HG02938 (cell line): ENCODE measurements at regions not wholly inside any gene's neighbourhood (a gene's known extent, or its start where the extent isn't known, plus 50 kb on each side); places are given as distances from the start of the nearest gene placed in this dataset.

ENCODE experiments used
- ATAC-seq: cut with Tn5 transposase; IDR thresholded peaks from one replicate; pipeline ENCODE4 v1.9.1; 2021; ENCODE audit warnings: mild to moderate bottlenecking, moderate library complexity; ENCODE audit not compliant: unreplicated experiment

- no peak for ATAC-seq
These were observed 68.3 kb upstream of the PRPS1 start for GRCh38 chrX:107560041-107560440.

- no peak for ATAC-seq
These were observed 67.3 kb upstream of the PRPS1 start for GRCh38 chrX:107560980-107561379.

DNA sequence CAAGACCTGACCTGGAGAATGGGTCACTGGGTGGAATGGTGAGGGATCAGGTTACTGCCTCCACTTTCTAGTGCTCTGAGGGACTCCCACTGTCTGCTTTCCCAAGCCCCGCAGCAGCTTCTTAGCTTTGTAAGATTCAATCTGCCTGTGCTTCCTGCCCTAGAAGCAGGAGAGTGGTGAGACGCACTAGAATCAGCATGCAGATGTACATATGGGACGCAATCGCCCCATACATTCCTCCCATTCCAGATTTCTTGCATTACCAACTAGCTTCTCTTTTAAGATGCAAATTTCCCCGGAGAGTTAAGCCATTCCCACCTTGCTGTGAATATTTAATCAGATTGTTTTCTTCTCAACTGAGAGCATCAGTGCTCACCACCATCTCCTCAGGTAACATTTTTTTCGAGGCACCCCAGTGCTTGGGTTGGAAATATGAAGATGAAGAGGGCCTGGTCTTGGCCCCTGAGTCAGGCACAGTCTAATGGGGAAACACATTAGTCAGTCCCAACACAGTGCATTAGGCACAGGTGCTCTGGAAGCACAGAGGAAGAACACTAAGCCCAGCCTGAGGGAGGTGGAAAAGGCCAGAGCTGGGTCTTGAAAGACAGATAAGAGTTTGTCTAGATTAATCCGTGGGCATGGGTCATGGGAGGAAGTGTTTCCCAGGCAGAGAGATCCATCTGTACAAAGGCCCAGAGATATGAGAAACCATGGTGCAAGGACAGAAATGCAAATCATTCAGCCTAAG lies 66.7 kb upstream of the PRPS1 start:
- no peak for ATAC-seq

GRCh38 chrX:107562482-107562881 lies 65.8 kb upstream of the PRPS1 start:
- ATAC-seq, result no peak

- no peak for ATAC-seq
These were observed 64.5 kb upstream of the PRPS1 start for GRCh38 chrX:107563824-107564223.

DNA sequence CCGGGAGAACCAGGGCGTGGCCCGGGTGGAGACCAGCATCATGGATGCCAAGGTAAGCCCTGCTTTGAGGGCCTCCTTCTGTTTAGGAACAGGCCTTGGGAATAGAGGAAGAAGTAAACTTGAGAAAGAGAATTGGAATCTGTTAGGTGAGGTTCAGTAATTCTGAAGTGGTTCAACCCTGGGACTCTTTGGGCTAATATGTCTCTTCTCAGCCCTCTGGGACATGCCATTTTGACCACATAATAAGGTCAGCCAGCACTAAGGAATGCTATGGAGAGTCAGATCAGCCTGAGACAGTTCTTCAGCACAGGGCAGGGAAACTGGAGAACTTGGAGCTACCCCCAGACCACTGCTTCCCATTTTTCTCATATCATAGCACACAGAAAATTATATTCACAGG lies 63.3 kb upstream of the PRPS1 start:
- ATAC-seq, result no peak

DNA sequence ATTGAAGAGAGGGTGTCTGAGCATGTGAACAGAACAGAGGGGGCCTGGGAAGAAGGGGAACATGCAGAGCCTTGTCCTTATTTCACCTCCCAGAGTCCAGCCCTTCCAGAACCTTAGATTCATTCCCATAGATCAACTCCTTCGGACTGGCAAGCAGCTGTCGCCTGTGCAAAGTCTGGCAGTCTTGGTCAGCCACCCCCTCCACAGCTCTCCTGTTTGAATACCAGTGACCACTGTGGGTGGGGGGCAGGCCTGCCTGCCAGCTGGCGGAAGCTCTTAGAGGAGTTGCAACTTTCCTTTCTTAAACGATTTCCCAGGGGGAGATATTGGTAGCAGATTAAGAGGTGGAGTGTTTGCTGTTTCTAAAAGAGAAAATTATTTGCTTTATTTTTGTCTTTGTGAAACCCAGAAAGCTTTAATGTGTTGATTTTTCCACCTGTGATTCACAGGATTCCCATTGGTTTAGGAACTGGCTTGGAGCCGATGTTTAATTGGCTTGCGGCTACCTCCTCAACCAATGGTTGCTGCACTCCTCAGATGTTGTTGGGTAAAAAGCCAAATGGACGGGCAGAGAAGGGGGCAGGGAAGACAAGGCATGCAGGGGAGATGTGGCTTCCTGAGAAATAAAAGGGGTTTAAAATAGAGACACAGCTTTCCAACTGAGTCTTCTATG lies 62.2 kb upstream of the PRPS1 start:
- ATAC-seq, result peak; percentile 88

DNA sequence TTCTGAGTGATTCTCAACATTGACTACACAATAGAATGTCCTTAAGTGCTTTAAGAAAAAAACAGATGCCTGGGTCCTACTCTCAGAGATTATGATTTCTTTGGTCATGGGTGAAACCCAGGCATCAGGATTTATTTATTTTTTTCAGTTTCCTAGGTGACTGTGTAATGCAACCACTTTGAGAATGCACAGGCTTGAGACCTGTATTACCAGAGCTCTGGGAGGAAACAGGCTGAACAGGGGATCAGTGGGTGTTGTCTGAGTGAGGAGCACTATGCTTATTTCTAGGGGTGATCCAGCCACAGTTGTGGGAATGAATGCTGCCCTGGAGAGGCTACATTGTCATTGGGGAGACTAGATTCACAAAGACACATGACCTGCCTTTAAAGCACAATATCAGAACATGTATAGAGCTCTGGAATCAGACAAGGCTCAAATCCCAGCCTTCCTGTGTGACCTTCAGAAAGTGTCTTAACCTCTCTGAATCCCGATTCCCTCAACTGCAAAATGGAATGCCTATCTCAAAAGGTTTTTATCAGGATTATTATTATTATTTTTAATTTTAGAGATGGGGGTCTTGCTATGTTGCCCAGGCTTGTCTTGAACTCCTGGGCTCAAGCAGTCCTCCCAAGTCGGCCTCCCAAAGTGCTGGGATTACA lies 61.6 kb upstream of the PRPS1 start:
- peak; percentile 11 for ATAC-seq

GRCh38 chrX:107567370-107567769 lies 60.9 kb upstream of the PRPS1 start:
- no peak for ATAC-seq

- no peak for ATAC-seq
These were observed 56.9 kb upstream of the PRPS1 start for GRCh38 chrX:107571296-107571998.

- no peak for ATAC-seq
These were observed 55.3 kb upstream of the PRPS1 start for GRCh38 chrX:107573016-107573415.

GRCh38 chrX:107574054-107574683 lies 54.1 kb upstream of the PRPS1 start:
- ATAC-seq, result no peak

- no peak for ATAC-seq
These were observed 53.6 kb upstream of the PRPS1 start for GRCh38 chrX:107574711-107575110.

- peak; percentile 5 for ATAC-seq
These were observed 51.9 kb upstream of the PRPS1 start for GRCh38 chrX:107576392-107576791.

DNA sequence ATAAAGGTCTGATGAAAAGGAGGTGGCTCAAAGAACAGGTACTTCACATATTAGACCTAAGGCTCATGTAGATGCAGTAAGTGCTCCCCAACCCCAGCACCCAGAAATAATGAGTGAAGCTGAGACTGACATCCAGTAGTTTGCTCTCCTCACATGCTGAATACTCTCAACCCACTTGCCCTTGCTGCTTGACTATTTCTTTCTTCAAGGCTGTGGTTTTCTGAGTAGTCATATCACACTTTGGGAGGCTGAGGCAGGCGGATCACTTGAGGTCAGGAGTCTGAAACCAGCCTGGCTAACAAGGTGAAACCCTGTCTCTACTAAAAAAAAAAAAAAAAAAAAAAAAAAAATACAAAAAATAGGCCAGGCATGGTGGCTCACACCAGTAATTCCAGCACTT lies 51.5 kb upstream of the PRPS1 start:
- ATAC-seq, result peak; percentile 83

DNA sequence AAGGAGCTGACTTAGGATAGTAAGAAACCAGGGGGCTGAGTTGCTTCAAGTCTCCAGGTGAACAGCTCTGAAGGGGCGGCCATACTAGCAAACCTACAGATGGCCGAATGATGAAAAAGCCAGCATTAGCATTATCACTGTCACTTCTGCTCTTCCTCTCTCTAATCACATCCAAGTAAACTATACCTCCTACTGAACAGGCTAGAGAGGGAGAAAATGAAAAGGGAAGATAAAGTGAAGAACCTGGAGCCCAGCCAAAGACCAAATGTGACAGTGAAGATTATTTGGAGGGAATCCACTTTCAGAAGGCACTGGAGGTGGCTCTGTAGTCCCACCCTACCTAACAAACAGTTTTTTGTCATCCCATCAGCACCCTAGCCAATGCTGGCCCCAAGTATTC lies 50.4 kb upstream of the PRPS1 start:
- no peak for ATAC-seq
